ENCODE measurements at regions not wholly inside any gene's neighbourhood (a gene's known extent, or its start where the extent isn't known, plus 50 kb on each side); places are given as distances from the start of the nearest gene placed in this dataset.

DNA sequence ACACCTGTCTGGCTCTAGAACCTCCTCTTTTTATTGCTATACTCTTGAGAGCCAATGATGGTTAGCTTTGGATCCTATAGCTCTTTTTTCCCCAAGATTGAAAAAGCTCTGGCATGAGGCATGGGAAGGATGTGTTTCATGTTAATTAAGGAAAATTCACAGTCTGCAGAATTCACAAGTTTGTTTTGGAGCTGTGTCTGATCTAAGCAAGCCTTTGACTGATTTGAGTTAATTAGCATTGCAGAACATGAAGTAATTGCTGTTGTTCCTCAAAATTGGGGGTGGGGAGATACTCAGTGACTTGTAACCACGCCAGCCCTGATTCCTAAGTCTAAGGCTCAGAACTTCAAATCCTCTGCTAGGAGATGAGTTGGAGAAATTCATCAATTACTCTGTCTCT lies 205.0 kb downstream of the SUDS3 start:
- DNase-seq = no peak
- Histone ChIP-seq H3K36me3 (no peaks in the 10 kb centered on the region), H3K27me3 (no peaks in the 10 kb centered on the region), H3K4me1 (no peaks in the 10 kb centered on the region), H3K27ac (no peak overlapping the region), H3K9me3 (peaks cover 0 to 7% (median 3%) of the 10 kb centered on the region in 11 donors), H3K4me3 (no peak overlapping the region)
- TF ChIP-seq, protein P1, sequence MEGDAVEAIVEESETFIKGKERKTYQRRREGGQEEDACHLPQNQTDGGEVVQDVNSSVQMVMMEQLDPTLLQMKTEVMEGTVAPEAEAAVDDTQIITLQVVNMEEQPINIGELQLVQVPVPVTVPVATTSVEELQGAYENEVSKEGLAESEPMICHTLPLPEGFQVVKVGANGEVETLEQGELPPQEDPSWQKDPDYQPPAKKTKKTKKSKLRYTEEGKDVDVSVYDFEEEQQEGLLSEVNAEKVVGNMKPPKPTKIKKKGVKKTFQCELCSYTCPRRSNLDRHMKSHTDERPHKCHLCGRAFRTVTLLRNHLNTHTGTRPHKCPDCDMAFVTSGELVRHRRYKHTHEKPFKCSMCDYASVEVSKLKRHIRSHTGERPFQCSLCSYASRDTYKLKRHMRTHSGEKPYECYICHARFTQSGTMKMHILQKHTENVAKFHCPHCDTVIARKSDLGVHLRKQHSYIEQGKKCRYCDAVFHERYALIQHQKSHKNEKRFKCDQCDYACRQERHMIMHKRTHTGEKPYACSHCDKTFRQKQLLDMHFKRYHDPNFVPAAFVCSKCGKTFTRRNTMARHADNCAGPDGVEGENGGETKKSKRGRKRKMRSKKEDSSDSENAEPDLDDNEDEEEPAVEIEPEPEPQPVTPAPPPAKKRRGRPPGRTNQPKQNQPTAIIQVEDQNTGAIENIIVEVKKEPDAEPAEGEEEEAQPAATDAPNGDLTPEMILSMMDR (IDR thresholded peaks at IDR 0.05) = no peak
- intact Hi-C loops (cut with DNase I) = no loop called here
- ATAC-seq = no peak
- 62 to 63% methylated on average over 1 of the region's 1 CpG for WGBS, 2 donors

DNA sequence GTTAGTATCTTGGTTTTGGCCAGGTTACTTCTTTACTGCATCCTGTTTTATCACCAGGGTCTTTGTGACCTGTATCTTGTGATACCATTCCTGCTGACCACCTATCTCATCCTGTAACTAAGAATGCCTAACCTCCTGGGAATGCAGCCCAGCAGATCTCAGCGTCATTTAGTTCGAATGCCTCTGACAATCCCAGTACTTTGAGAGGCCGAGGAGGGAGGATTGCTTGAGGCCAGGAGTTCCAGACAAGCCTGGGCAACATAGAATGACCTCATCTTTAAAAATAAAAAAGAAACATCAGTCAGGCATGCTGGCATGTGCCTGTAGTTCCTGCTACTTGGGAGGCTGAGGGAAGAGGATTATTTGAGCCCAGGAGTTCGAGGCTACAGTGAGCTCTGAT lies 206.5 kb downstream of the SUDS3 start:
- H3K4me1 ChIP-seq = no peaks in the 10 kb centered on the region
- peaks cover 0 to under 1% (median 0%) of the 10 kb centered on the region in 7 donors for H3K27me3 ChIP-seq
- ATAC-seq (no peak), DNase-seq (no peak)
- no peaks in the 10 kb centered on the region for H3K36me3 ChIP-seq
- intact Hi-C loops (cut with DNase I) = no loop called here
- peaks cover 0 to 18% (median 8%) of the 10 kb centered on the region in 11 donors for H3K9me3 ChIP-seq
- no peak overlapping the region for H3K4me3 ChIP-seq
- H3K27ac ChIP-seq = no peak overlapping the region
- TF ChIP-seq, protein P1 (IDR thresholded peaks at IDR 0.05) = no peak
- 62 to 72% methylated on average over 4 of the region's 4 CpGs for WGBS, 2 donors

DNA sequence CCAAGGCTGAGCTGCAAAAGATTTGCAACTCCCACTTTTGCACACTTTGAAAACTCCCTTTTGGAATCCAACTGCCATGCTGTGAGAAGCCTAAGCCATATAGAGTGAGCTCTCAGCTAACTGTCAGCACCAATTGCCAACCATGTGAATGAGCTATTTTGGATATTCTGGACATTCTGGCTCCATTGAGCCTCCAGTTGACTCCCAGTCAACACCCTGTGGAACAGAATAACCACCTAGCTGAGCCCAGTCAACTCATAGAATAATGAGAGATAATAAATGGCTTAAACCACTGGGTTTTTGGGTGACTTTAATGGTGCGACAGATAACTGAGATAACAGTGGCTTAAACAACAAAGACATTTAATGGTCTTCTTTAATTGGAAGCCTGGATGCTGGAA lies 210.1 kb downstream of the SUDS3 start:
- H3K9me3 ChIP-seq = peaks cover 0 to 18% (median 8%) of the 10 kb centered on the region in 11 donors
- peaks cover 0 to 15% (median 0%) of the 10 kb centered on the region in 7 donors for H3K27me3 ChIP-seq
- intact Hi-C loops (cut with DNase I) = no loop called here
- DNase-seq (no peak), ATAC-seq (no peak)
- no peak overlapping the region for H3K27ac ChIP-seq
- TF ChIP-seq, protein P1 (IDR thresholded peaks at IDR 0.05) = no peak
- no peak overlapping the region for H3K4me3 ChIP-seq
- no peaks in the 10 kb centered on the region for H3K36me3 ChIP-seq
- no peaks in the 10 kb centered on the region for H3K4me1 ChIP-seq
- 90 to 91% methylated on average over 1 of the region's 1 CpG for WGBS, 2 donors

DNA sequence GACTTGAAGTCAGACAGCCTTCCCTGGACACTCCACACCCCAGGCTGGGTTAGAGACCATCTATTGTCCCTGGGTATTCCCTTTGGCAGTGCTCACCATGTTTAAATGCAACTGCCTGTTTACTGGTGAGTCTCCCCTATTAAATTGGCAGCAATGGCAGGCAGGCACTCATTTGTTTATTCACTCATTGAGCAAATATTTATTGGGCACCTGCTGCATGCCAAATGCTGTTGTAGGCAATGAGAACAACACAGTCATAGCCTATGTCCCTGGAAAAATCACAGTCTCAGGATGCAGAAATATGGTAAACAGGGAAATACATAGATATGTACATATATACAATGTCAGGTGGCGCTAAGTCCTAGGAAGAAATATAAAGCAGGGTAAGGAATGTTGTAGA lies 212.8 kb downstream of the SUDS3 start:
- TF ChIP-seq, protein P1 (IDR thresholded peaks at IDR 0.05) = no peak
- DNase-seq (no peak), ATAC-seq (no peak)
- Histone ChIP-seq H3K27ac (no peak overlapping the region), H3K36me3 (no peaks in the 10 kb centered on the region), H3K27me3 (peaks cover 0 to 17% (median 0%) of the 10 kb centered on the region in 7 donors), H3K4me1 (no peaks in the 10 kb centered on the region), H3K4me3 (no peak overlapping the region), H3K9me3 (peaks cover 0 to 18% (median 8%) of the 10 kb centered on the region in 11 donors)
- intact Hi-C loops (cut with DNase I) = no loop called here
- 83 to 86% methylated on average over 1 of the region's 1 CpG for WGBS, 2 donors
